OCI-LY3 (cell line): ENCODE measurements at regions not wholly inside any gene's neighbourhood (a gene's known extent, or its start where the extent isn't known, plus 50 kb on each side); places are given as distances from the start of the nearest gene placed in this dataset.

Source experiments
- EZH2phosphoT487 ChIP-seq: fragments of 200-600 bp; shearing (Covaris generic); IDR thresholded peaks from 2 replicates; pipeline ENCODE4 v1.6.1; 2018; ENCODE audit warnings: antibody characterized with exemption, mixed run types, low read depth
- TF ChIP-seq, protein P1 (sequence below): fragments of 200-600, 300-600 bp; sonication (generic); IDR thresholded peaks from 2 replicates; pipeline ENCODE4 v1.5.1; 2014; ENCODE audit warnings: antibody characterized with exemption, low read length, low read depth

DNA sequence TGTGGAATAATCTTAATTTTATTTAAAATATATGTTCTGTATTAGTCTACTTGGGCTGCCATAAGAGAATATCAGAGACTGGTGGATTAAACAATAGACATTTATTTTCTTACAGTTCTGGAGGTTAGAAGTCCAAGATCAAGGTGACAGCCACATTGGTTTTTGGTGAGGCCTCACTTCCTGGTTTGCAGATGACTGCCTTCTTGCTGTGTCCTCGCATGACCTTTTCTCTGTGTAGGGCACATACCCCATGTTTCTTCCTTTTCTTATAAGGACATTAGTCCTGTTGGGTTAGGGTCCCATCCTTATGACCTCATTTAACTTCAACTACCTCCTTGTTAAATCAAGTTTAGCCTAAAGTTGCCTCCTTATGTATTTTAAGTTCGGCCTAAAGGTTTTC is 202.7 kb upstream of the MPPED2 start:
- TF ChIP-seq, protein P1, sequence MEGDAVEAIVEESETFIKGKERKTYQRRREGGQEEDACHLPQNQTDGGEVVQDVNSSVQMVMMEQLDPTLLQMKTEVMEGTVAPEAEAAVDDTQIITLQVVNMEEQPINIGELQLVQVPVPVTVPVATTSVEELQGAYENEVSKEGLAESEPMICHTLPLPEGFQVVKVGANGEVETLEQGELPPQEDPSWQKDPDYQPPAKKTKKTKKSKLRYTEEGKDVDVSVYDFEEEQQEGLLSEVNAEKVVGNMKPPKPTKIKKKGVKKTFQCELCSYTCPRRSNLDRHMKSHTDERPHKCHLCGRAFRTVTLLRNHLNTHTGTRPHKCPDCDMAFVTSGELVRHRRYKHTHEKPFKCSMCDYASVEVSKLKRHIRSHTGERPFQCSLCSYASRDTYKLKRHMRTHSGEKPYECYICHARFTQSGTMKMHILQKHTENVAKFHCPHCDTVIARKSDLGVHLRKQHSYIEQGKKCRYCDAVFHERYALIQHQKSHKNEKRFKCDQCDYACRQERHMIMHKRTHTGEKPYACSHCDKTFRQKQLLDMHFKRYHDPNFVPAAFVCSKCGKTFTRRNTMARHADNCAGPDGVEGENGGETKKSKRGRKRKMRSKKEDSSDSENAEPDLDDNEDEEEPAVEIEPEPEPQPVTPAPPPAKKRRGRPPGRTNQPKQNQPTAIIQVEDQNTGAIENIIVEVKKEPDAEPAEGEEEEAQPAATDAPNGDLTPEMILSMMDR, result no peak
- TF ChIP-seq EZH2phosphoT487, result no peak
